OCI-LY1 (cell line): ENCODE measurements at regions not wholly inside any gene's neighbourhood (a gene's known extent, or its start where the extent isn't known, plus 50 kb on each side); places are given as distances from the start of the nearest gene placed in this dataset.

ENCODE experiments used
- CTCF ChIP-seq: fragments of 200-600 bp; sonication (generic), shearing (Covaris generic); IDR thresholded peaks from 2 replicates; pipeline ENCODE4 v1.5.1; 2017; ENCODE audit warnings: mild to moderate bottlenecking, antibody characterized with exemption, low read length, moderate library complexity, mixed read lengths
- EZH2 ChIP-seq: fragments of 200-600 bp; sonication (generic), shearing (Covaris generic); IDR thresholded peaks from 2 replicates; pipeline ENCODE4 v1.8.0; 2017; ENCODE audit warnings: borderline replicate concordance, mixed run types, mild to moderate bottlenecking, antibody characterized with exemption, low read length, moderate library complexity, mixed read lengths

DNA sequence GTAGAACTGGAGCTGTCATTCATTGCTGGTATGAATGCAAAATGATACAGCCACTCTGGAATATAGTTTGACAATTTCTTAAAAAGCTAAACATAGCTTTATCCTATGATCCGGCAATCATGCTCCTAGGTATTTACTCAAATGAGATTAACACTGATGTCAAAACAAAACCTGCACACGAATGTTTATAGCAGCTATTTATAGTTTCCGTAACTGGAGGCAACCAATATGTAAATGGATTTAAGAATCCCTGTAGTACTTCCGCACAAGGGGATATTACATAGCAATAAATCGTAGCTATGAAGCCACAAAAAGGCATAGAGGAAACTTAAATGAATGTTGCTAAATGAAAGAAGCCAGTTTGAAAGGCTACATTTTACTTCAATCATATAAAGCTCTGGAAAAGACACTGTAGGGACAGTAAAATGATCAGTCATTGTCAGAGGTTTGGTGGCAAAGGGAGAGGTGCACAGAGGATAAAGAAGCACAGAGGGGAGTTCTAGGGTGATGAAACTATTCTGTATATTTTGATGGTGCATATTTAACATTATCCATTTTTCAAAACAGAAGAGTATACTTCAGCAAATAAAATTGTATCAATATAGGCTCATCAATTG lies 1893.0 kb upstream of the PCDH20 start:
- no peak for TF ChIP-seq CTCF
- TF ChIP-seq EZH2, result no peak
